ENCODE measurements at regions not wholly inside any gene's neighbourhood (a gene's known extent, or its start where the extent isn't known, plus 50 kb on each side); places are given as distances from the start of the nearest gene placed in this dataset.

DNA sequence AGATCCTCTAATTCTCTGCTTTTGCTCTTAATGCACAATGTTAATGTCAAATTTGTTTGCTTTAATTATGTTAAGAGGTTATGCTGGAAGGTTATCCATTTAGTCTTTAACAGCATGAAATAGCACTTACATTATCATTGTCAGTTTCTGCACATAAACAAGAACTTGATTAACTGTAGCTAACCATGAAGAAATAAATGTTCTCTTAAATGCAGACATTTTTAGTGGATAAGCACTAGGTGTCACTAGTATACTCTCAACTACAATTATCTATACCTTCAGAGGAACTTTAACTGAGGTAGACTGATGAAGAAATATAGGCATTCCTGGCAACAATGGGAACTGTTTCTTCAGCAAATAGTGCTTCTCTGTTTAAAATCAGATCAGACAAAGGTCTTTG lies 178.8 kb upstream of the CHST9 start:
- no peak overlapping the region for H3K4me2 ChIP-seq (ENCODE audit: insufficient read depth, low read length, poor library complexity, severe bottlenecking)
- H3K36me3 ChIP-seq (replicated peaks in 1 of 2; ENCODE audit: control insufficient read depth in 2 of 2, insufficient read depth in 2 of 2, low read length in 2 of 2) = no peaks in the 10 kb centered on the region
- H3K4me1 ChIP-seq (ENCODE audit: control insufficient read depth in 2 of 2, insufficient read depth in 1 of 2, low read depth in 1 of 2, low read length in 2 of 2) = peaks cover 0 to 6% of the 10 kb centered on the region in 2 donors
- H4K91ac ChIP-seq (ENCODE audit: low read depth, low read length, poor library complexity) = no peak overlapping the region
- H3K23ac ChIP-seq (ENCODE audit: low read depth, low read length, poor library complexity) = no peak overlapping the region
- no peaks in the 10 kb centered on the region for H3K9me3 ChIP-seq (replicated peaks in 1 of 2; ENCODE audit: control insufficient read depth in 2 of 2, insufficient read depth in 1 of 2, low read depth in 1 of 2, low read length in 2 of 2)
- H2BK120ac ChIP-seq (ENCODE audit: low read depth, low read length) = no peak overlapping the region
- no peaks in the 10 kb centered on the region for H3K79me1 ChIP-seq (ENCODE audit: low read depth, low read length)
- no peak overlapping the region for H4K8ac ChIP-seq (ENCODE audit: low read depth, low read length)
- H2BK15ac ChIP-seq (ENCODE audit: low read length) = no peak overlapping the region
- no peak overlapping the region for H3K18ac ChIP-seq (ENCODE audit: low read length)
- H2AFZ ChIP-seq (ENCODE audit: low read length) = no peak overlapping the region
- H3K4me3 ChIP-seq (ENCODE audit: low read length in 2 of 2) = no peak overlapping the region
- no peak overlapping the region for H2AK5ac ChIP-seq (ENCODE audit: low read depth, low read length)
- H2BK12ac ChIP-seq (ENCODE audit: low read length) = no peak overlapping the region
- no peaks in the 10 kb centered on the region for H3K27me3 ChIP-seq (ENCODE audit: control insufficient read depth in 3 of 3, insufficient read depth in 3 of 3, low read depth in 1 of 3, low read length in 3 of 3)
- no peak overlapping the region for H3K4ac ChIP-seq (ENCODE audit: low read length)
- no peak overlapping the region for H3K14ac ChIP-seq (ENCODE audit: low read length)
- no peak overlapping the region for H3K9ac ChIP-seq (ENCODE audit: low read depth, low read length, poor library complexity)
- DNase-seq (ENCODE audit: low spot score) = no peak
- no peak overlapping the region for H3K27ac ChIP-seq (replicated peaks; ENCODE audit: low read length)
- H2BK5ac ChIP-seq (ENCODE audit: low read length) = no peak overlapping the region

DNA sequence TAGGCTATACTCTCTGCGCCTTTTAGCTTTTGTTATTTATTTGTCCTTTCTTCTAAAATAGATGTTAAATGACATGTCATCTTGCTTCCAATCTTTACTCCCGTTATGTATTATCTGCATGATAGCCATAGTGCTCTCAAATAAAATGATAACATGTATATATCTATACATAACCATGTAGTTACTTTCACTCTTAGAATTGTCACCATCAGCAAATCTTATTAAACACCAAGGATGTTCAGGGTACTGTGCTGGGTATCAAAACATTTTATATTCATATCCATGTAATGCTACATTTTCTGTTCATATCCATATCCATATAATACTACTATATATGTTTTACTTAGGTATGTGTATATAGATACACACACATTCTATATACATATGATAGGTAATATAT lies 176.4 kb upstream of the CHST9 start:
- no CpG with 5 or more reads among the region's 2 CpGs for whole genome bisulfite sequencing, 2 donors (ENCODE audit: extremely low coverage in 2 of 2, insufficient read length in 2 of 2, insufficient replicate concordance in 1 of 2)
- Histone ChIP-seq H3K9ac (ENCODE audit: low read depth, low read length, poor library complexity) (no peak overlapping the region), H4K91ac (ENCODE audit: low read depth, low read length, poor library complexity) (no peak overlapping the region), H3K9me3 (replicated peaks in 1 of 2; ENCODE audit: control insufficient read depth in 2 of 2, insufficient read depth in 1 of 2, low read depth in 1 of 2, low read length in 2 of 2) (no peaks in the 10 kb centered on the region), H3K4me1 (ENCODE audit: control insufficient read depth in 2 of 2, insufficient read depth in 1 of 2, low read depth in 1 of 2, low read length in 2 of 2) (peaks cover 0 to 6% of the 10 kb centered on the region in 2 donors), H3K14ac (ENCODE audit: low read length) (no peak overlapping the region), H3K27me3 (ENCODE audit: control insufficient read depth in 3 of 3, insufficient read depth in 3 of 3, low read depth in 1 of 3, low read length in 3 of 3) (no peaks in the 10 kb centered on the region), H3K18ac (ENCODE audit: low read length) (no peak overlapping the region), H2BK120ac (ENCODE audit: low read depth, low read length) (no peak overlapping the region), H3K23ac (ENCODE audit: low read depth, low read length, poor library complexity) (no peak overlapping the region), H2AK5ac (ENCODE audit: low read depth, low read length) (no peak overlapping the region), H2AFZ (ENCODE audit: low read length) (no peak overlapping the region), H3K4me2 (ENCODE audit: insufficient read depth, low read length, poor library complexity, severe bottlenecking) (no peak overlapping the region), H2BK5ac (ENCODE audit: low read length) (no peak overlapping the region), H3K27ac (replicated peaks; ENCODE audit: low read length) (no peak overlapping the region), H2BK12ac (ENCODE audit: low read length) (no peak overlapping the region), H3K79me1 (ENCODE audit: low read depth, low read length) (no peaks in the 10 kb centered on the region), H3K4ac (ENCODE audit: low read length) (no peak overlapping the region), H3K36me3 (replicated peaks in 1 of 2; ENCODE audit: control insufficient read depth in 2 of 2, insufficient read depth in 2 of 2, low read length in 2 of 2) (no peaks in the 10 kb centered on the region), H4K8ac (ENCODE audit: low read depth, low read length) (no peak overlapping the region), H3K4me3 (ENCODE audit: low read length in 2 of 2) (no peak overlapping the region), H2BK15ac (ENCODE audit: low read length) (no peak overlapping the region)
- DNase-seq (ENCODE audit: low spot score) = no peak

DNA sequence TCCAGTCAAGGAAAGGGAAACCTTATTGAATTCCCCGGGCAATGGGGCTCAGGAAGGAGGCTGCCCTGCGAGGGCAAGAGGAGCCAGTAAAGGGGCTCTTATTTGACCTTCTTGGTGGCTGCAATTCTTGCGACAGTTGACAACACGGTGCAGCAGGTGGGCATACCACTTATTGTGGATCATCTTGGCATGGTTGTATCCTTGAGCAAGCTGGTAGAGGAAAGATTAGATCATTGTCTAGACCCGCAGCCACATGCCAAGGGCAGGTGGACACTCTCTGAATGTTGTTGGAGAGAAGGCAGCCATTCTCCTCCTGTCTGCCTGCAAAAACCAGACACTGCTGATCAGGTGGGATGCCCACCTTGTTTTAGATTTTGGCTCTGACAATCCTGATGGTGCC lies 170.2 kb upstream of the CHST9 start:
- Histone ChIP-seq H4K8ac (ENCODE audit: low read depth, low read length) (no peak overlapping the region), H3K14ac (ENCODE audit: low read length) (no peak overlapping the region), H3K9me3 (replicated peaks in 1 of 2; ENCODE audit: control insufficient read depth in 2 of 2, insufficient read depth in 1 of 2, low read depth in 1 of 2, low read length in 2 of 2) (no peaks in the 10 kb centered on the region), H3K18ac (ENCODE audit: low read length) (no peak overlapping the region), H2AFZ (ENCODE audit: low read length) (no peak overlapping the region), H3K4me3 (ENCODE audit: low read length in 2 of 2) (no peak overlapping the region), H3K23ac (ENCODE audit: low read depth, low read length, poor library complexity) (no peak overlapping the region), H2BK120ac (ENCODE audit: low read depth, low read length) (no peak overlapping the region), H3K9ac (ENCODE audit: low read depth, low read length, poor library complexity) (no peak overlapping the region), H3K79me1 (ENCODE audit: low read depth, low read length) (no peaks in the 10 kb centered on the region), H3K4me1 (ENCODE audit: control insufficient read depth in 2 of 2, insufficient read depth in 1 of 2, low read depth in 1 of 2, low read length in 2 of 2) (no peaks in the 10 kb centered on the region), H3K4ac (ENCODE audit: low read length) (no peak overlapping the region), H2BK15ac (ENCODE audit: low read length) (no peak overlapping the region), H2BK5ac (ENCODE audit: low read length) (no peak overlapping the region), H3K4me2 (ENCODE audit: insufficient read depth, low read length, poor library complexity, severe bottlenecking) (no peak overlapping the region), H2AK5ac (ENCODE audit: low read depth, low read length) (no peak overlapping the region), H2BK12ac (ENCODE audit: low read length) (no peak overlapping the region), H3K27ac (replicated peaks; ENCODE audit: low read length) (no peak overlapping the region), H4K91ac (ENCODE audit: low read depth, low read length, poor library complexity) (no peak overlapping the region), H3K27me3 (ENCODE audit: control insufficient read depth in 3 of 3, insufficient read depth in 3 of 3, low read depth in 1 of 3, low read length in 3 of 3) (peaks cover 0 to 4% (median 0%) of the 10 kb centered on the region in 3 experiments), H3K36me3 (replicated peaks in 1 of 2; ENCODE audit: control insufficient read depth in 2 of 2, insufficient read depth in 2 of 2, low read length in 2 of 2) (no peaks in the 10 kb centered on the region)
- no CpG with 5 or more reads among the region's 5 CpGs for WGBS, 2 donors (ENCODE audit: extremely low coverage in 2 of 2, insufficient read length in 2 of 2, insufficient replicate concordance in 1 of 2)
- no peak for DNase-seq (ENCODE audit: low spot score)

DNA sequence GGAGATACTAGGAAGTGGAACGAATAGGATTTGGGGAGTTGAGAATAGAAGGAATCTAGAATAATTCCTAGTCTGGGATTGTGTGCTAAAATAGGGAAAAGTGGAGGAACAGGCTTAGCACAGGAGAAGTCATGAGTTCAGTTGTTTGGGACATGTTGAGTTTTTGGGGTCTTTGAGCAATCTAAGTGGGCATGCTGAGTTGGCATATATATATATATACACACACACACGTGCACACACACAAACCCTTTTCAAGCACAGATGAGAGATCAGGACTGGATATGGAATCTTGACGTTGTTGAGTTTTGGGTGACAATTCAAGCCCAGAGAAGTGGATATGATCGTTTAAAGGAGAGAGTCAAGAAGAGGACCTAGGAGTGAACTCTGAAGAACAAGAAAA lies 168.2 kb upstream of the CHST9 start:
- Histone ChIP-seq H3K4me3 (ENCODE audit: low read length in 2 of 2) (no peak overlapping the region), H3K23ac (ENCODE audit: low read depth, low read length, poor library complexity) (no peak overlapping the region), H3K9me3 (replicated peaks in 1 of 2; ENCODE audit: control insufficient read depth in 2 of 2, insufficient read depth in 1 of 2, low read depth in 1 of 2, low read length in 2 of 2) (no peaks in the 10 kb centered on the region), H4K8ac (ENCODE audit: low read depth, low read length) (no peak overlapping the region), H3K14ac (ENCODE audit: low read length) (no peak overlapping the region), H3K27ac (replicated peaks; ENCODE audit: low read length) (no peak overlapping the region), H2BK120ac (ENCODE audit: low read depth, low read length) (no peak overlapping the region), H3K4me2 (ENCODE audit: insufficient read depth, low read length, poor library complexity, severe bottlenecking) (no peak overlapping the region), H3K27me3 (ENCODE audit: control insufficient read depth in 3 of 3, insufficient read depth in 3 of 3, low read depth in 1 of 3, low read length in 3 of 3) (peaks cover 0 to 4% (median 0%) of the 10 kb centered on the region in 3 experiments), H2BK5ac (ENCODE audit: low read length) (no peak overlapping the region), H3K18ac (ENCODE audit: low read length) (no peak overlapping the region), H2AK5ac (ENCODE audit: low read depth, low read length) (no peak overlapping the region), H2BK15ac (ENCODE audit: low read length) (no peak overlapping the region), H4K91ac (ENCODE audit: low read depth, low read length, poor library complexity) (no peak overlapping the region), H3K4me1 (ENCODE audit: control insufficient read depth in 2 of 2, insufficient read depth in 1 of 2, low read depth in 1 of 2, low read length in 2 of 2) (no peaks in the 10 kb centered on the region), H2AFZ (ENCODE audit: low read length) (no peak overlapping the region), H3K79me1 (ENCODE audit: low read depth, low read length) (no peaks in the 10 kb centered on the region), H3K36me3 (replicated peaks in 1 of 2; ENCODE audit: control insufficient read depth in 2 of 2, insufficient read depth in 2 of 2, low read length in 2 of 2) (no peaks in the 10 kb centered on the region), H2BK12ac (ENCODE audit: low read length) (no peak overlapping the region), H3K4ac (ENCODE audit: low read length) (no peak overlapping the region), H3K9ac (ENCODE audit: low read depth, low read length, poor library complexity) (no peak overlapping the region)
- WGBS, 2 donors (ENCODE audit: extremely low coverage in 2 of 2, insufficient read length in 2 of 2, insufficient replicate concordance in 1 of 2) = 100% methylated on average over 1 of the region's 4 CpGs
- DNase-seq (ENCODE audit: low spot score) = no peak

Data from neuronal stem cell (in vitro differentiated cells).